ENCODE measurements at regions not wholly inside any gene's neighbourhood (a gene's known extent, or its start where the extent isn't known, plus 50 kb on each side); places are given as distances from the start of the nearest gene placed in this dataset.

- DNase-seq: no peak
- Histone ChIP-seq H3K4me3 (no peak overlapping the region), H3K36me3 (no peaks in the 10 kb centered on the region), H3K4me1 (no peaks in the 10 kb centered on the region), H3K27ac (no peak overlapping the region), H3K9me3 (no peaks in the 10 kb centered on the region), H3K27me3 (no peaks in the 10 kb centered on the region)
- intact Hi-C loops (cut with DNase I; ENCODE audit: low total_unique reads): no loop called here
- TF ChIP-seq, protein P1, sequence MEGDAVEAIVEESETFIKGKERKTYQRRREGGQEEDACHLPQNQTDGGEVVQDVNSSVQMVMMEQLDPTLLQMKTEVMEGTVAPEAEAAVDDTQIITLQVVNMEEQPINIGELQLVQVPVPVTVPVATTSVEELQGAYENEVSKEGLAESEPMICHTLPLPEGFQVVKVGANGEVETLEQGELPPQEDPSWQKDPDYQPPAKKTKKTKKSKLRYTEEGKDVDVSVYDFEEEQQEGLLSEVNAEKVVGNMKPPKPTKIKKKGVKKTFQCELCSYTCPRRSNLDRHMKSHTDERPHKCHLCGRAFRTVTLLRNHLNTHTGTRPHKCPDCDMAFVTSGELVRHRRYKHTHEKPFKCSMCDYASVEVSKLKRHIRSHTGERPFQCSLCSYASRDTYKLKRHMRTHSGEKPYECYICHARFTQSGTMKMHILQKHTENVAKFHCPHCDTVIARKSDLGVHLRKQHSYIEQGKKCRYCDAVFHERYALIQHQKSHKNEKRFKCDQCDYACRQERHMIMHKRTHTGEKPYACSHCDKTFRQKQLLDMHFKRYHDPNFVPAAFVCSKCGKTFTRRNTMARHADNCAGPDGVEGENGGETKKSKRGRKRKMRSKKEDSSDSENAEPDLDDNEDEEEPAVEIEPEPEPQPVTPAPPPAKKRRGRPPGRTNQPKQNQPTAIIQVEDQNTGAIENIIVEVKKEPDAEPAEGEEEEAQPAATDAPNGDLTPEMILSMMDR (IDR thresholded peaks at IDR 0.05): peak in 1 of 2 experiments; percentile 4
These were observed 119.4 kb downstream of the CAND1 start for GRCh38 chr12:67388331-67389138.

- TF ChIP-seq, protein P1 (IDR thresholded peaks at IDR 0.05): no peak
- Histone ChIP-seq H3K4me1 (peaks cover 0 to 11% (median 3%) of the 10 kb centered on the region in 4 donors), H3K27me3 (no peaks in the 10 kb centered on the region), H3K27ac (no peak overlapping the region), H3K36me3 (no peaks in the 10 kb centered on the region), H3K4me3 (no peak overlapping the region), H3K9me3 (no peaks in the 10 kb centered on the region)
- intact Hi-C loops (cut with DNase I; ENCODE audit: low total_unique reads): no loop called here
- no peak for DNase-seq
These were observed 121.1 kb downstream of the CAND1 start for GRCh38 chr12:67390273-67390672.

- no peak for DNase-seq
- Histone ChIP-seq H3K4me1 (peaks cover 0 to 18% (median 3%) of the 10 kb centered on the region in 4 donors), H3K4me3 (no peak overlapping the region), H3K36me3 (no peaks in the 10 kb centered on the region), H3K27me3 (no peaks in the 10 kb centered on the region), H3K9me3 (no peaks in the 10 kb centered on the region), H3K27ac (no peak overlapping the region)
- intact Hi-C loops (cut with DNase I; ENCODE audit: low total_unique reads): no loop called here
- TF ChIP-seq, protein P1 (IDR thresholded peaks at IDR 0.05): no peak
These were observed 121.9 kb downstream of the CAND1 start for GRCh38 chr12:67391034-67391433.

- intact Hi-C loops (cut with DNase I; ENCODE audit: low total_unique reads): no loop called here
- Histone ChIP-seq H3K36me3 (no peaks in the 10 kb centered on the region), H3K9me3 (no peaks in the 10 kb centered on the region), H3K4me1 (peaks cover 0 to 24% (median 3%) of the 10 kb centered on the region in 4 donors), H3K27me3 (no peaks in the 10 kb centered on the region), H3K4me3 (no peak overlapping the region), H3K27ac (no peak overlapping the region)
- TF ChIP-seq, protein P1 (IDR thresholded peaks at IDR 0.05): no peak
- no peak for DNase-seq
These were observed 122.5 kb downstream of the CAND1 start for GRCh38 chr12:67391656-67392055.

DNA sequence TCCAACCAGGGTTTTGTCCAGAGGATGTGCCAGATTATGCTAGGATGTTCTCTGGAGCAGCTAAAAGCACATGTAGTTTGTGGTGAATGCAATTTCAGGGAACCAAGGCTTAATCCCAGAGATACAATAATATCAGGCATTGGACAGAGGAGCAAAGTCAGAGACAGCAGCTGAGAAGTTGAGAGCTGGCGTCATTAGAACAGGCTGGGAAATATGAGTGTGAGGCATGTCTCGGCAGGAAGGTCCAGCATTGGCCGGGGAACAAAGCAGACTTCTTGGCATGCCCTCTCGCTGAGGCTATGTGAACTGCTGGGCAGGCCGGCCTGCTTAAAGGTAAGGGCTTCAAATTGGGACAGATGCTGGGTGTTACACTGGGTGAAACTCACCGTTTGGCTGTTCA lies 125.4 kb downstream of the CAND1 start:
- intact Hi-C loops (cut with DNase I; ENCODE audit: low total_unique reads): no loop called here
- Histone ChIP-seq H3K27me3 (no peaks in the 10 kb centered on the region), H3K4me1 (peaks cover 0 to 24% (median 3%) of the 10 kb centered on the region in 4 donors), H3K36me3 (no peaks in the 10 kb centered on the region), H3K9me3 (no peaks in the 10 kb centered on the region), H3K4me3 (no peak overlapping the region), H3K27ac (peak overlapping the region in 1 of 2 donors; percentile 43)
- peak; percentile 31 to 74 for DNase-seq
- TF ChIP-seq, protein P1 (IDR thresholded peaks at IDR 0.05): peak in 1 of 2 experiments; percentile 38

All from tibial artery (tissue), 4 donors.